Spleen (tissue), 11 donors: ENCODE measurements at regions not wholly inside any gene's neighbourhood (a gene's known extent, or its start where the extent isn't known, plus 50 kb on each side); places are given as distances from the start of the nearest gene placed in this dataset.
"Not testable (repeated sequence)": the region's sequence is repeated elsewhere in the genome, so short reads cannot be mapped to it uniquely, and the experiment has no call there.

Experiments
- DNase-seq: peaks from one replicate; pipeline ENCODE4 v3.0.0-alpha.2; 2020
- H3K27ac ChIP-seq, 8 donors: fragments of 200-600 bp; sonication (generic) in 7 of 8; 1 replicate in 4 of 8; 2 replicates in 4 of 8; pipeline versions ENCODE4 v1.5.0 to v1.8.0; 2016 to 2021; ENCODE audit warnings: inconsistent platforms in 4 of 8, mild to moderate bottlenecking in 4 of 8, moderate library complexity in 1 of 8
- H3K27me3 ChIP-seq, 7 donors: fragments of 200-600 bp; sonication (generic) in 6 of 7; replicated peaks in 1 of 7; 1 replicate in 4 of 7; 2 replicates in 3 of 7; pipeline versions ENCODE4 v1.5.0 to v1.8.0; 2016 to 2021; ENCODE audit warnings: inconsistent platforms in 3 of 7, mild to moderate bottlenecking in 1 of 7
- H3K36me3 ChIP-seq, 6 donors: fragments of 200-600 bp; sonication (generic) in 5 of 6; 1 replicate in 4 of 6; 2 replicates in 2 of 6; pipeline versions ENCODE4 v1.5.0 to v1.8.0; 2016 to 2021; ENCODE audit warnings: inconsistent platforms in 2 of 6
- H3K4me1 ChIP-seq, 6 donors: fragments of 200-600 bp; sonication (generic) in 5 of 6; 1 replicate in 3 of 6; 2 replicates in 3 of 6; pipeline versions ENCODE4 v1.5.0 to v1.8.0; 2016 to 2021; ENCODE audit warnings: inconsistent platforms in 3 of 6
- H3K4me3 ChIP-seq, 8 donors: fragments of 200-600 bp; sonication (generic) in 7 of 8; 1 replicate in 4 of 8; 2 replicates in 4 of 8; pipeline versions ENCODE4 v1.5.0 to v1.8.0; 2016 to 2021; ENCODE audit warnings: inconsistent platforms in 4 of 8, mild to moderate bottlenecking in 4 of 8, moderate library complexity in 2 of 8
- H3K9me3 ChIP-seq, 8 donors: fragments of 200-600 bp; sonication (generic) in 7 of 8; 1 replicate in 4 of 8; 2 replicates in 4 of 8; pipeline versions ENCODE4 v1.5.0 to v1.8.0; 2016 to 2021; ENCODE audit warnings: inconsistent platforms in 4 of 8
- POLR2A ChIP-seq, 3 donors: fragments of 450-650 bp; IDR thresholded peaks; one replicate each; pipeline ENCODE4 v1.5.1; 2017; ENCODE audit warnings: antibody characterized with exemption in 3 of 3, mild to moderate bottlenecking in 1 of 3
- POLR2AphosphoS5 ChIP-seq, 3 donors: sonication (generic); formaldehyde crosslinking; IDR thresholded peaks; one replicate each; pipeline ENCODE4 v1.5.1; 2017; ENCODE audit warnings: antibody characterized with exemption in 3 of 3
- WGBS, 5 donors: extraction: QIAGEN DNeasy Blood & Tissue Kit in 3 of 5; methylation state at CpG; one replicate each; pipeline versions ENCODE4 v1.1.5 to v1.1.7; 2013 to 2018; 5-methylcytosine and 5-hydroxymethylcytosine counted together
- intact Hi-C: fragments of 100-400 bp; cut with DNase I; formaldehyde crosslinking; loops from one replicate; pipeline ENCODE4 v1.15.0; 2023; ENCODE audit warnings: low total_unique reads
- TF ChIP-seq, protein P1 (sequence below), 11 experiments: fragments of 200-600 bp in 7 of 11; fragments of 450-650 bp in 4 of 11; sonication (generic) in 4 of 11; IDR thresholded peaks in 8 of 11; conservative IDR thresholded peaks in 3 of 11; 1 replicate in 7 of 11; 2 replicates in 4 of 11; pipeline versions ENCODE4 v1.4.0 to v1.8.0; 2016 to 2021; ENCODE audit warnings: antibody characterized with exemption in 11 of 11, inconsistent platforms in 4 of 11, mild to moderate bottlenecking in 1 of 11
- donor health status: healthy with polysubstance abuse.
- donor health status: DM: no; HTN: no; CAD: no; lungs with moderate emphysema.
- donor health status: DM: no; HTN: no; CAD: no.
- donor health status: Bipolar disorder and iron deficiency.
- donor health status: healthy.
- donor health status: DM: no; HTN: no; CAD: no.
- donor health status: DM: yes; HTN: yes; CAD: no.

DNA sequence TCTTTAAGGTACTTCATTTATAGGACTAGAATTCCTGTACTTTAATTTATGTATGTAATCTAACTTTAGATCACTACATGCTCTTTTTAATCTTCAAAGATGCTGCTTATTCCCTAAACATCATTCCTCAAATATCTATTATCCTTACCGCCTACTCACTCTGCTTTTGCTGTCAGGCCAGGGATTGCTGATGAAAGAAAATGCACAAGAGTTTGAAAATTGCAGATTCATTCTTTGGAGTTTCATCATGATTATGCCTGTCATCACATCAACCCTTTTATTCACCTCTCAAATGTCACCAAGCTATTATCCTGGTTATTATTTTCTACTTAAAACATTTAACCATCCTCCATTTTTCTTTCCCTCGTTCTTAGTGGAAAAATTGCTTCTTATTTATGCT is 802.7 kb downstream of the METTL15 start:
- no peak for TF ChIP-seq POLR2A (IDR thresholded peaks at IDR 0.05)
- TF ChIP-seq, protein P1, sequence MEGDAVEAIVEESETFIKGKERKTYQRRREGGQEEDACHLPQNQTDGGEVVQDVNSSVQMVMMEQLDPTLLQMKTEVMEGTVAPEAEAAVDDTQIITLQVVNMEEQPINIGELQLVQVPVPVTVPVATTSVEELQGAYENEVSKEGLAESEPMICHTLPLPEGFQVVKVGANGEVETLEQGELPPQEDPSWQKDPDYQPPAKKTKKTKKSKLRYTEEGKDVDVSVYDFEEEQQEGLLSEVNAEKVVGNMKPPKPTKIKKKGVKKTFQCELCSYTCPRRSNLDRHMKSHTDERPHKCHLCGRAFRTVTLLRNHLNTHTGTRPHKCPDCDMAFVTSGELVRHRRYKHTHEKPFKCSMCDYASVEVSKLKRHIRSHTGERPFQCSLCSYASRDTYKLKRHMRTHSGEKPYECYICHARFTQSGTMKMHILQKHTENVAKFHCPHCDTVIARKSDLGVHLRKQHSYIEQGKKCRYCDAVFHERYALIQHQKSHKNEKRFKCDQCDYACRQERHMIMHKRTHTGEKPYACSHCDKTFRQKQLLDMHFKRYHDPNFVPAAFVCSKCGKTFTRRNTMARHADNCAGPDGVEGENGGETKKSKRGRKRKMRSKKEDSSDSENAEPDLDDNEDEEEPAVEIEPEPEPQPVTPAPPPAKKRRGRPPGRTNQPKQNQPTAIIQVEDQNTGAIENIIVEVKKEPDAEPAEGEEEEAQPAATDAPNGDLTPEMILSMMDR (IDR thresholded peaks at IDR 0.05 in 8 of 11, conservative IDR thresholded peaks at IDR 0.05 in 3 of 11), result no peak
- no peak for TF ChIP-seq POLR2AphosphoS5 (IDR thresholded peaks at IDR 0.05)
- Histone ChIP-seq H3K27me3 (no peaks in the 10 kb centered on the region), H3K36me3 (no peaks in the 10 kb centered on the region), H3K27ac (no peak overlapping the region), H3K4me3 (no peak overlapping the region), H3K9me3 (peaks cover 0 to 4% (median 0%) of the 10 kb centered on the region in 8 donors), H3K4me1 (no peaks in the 10 kb centered on the region)
- DNase-seq, result no peak
- intact Hi-C loops, result no loop called here
- 72 to 87% (median 83%) methylated on average over 2 of the region's 2 CpGs for WGBS, 5 donors

DNA sequence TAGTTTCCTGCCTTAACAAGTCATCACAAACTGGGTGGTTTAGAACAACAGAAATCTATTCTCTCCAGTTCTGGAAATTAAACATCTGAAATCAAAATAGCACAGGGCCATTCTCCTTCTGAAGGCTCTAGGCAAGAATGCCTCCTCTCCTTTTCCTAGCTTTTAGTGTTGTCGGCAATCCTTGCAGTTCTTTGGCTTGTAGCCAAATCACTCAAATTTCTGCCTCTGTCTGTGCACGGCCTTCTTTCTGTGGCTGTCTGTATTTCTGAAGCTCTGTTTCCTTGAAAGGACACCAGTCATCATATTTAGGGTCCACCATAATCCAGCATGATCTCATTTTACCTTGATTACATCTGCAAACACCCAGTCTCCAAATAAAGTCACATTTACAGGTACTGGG is 795.5 kb downstream of the METTL15 start:
- H3K36me3 ChIP-seq, result no peaks in the 10 kb centered on the region
- H3K4me3 ChIP-seq, result no peak overlapping the region
- DNase-seq, result no peak
- H3K4me1 ChIP-seq, result no peaks in the 10 kb centered on the region
- TF ChIP-seq, protein P1 (IDR thresholded peaks at IDR 0.05 in 8 of 11, conservative IDR thresholded peaks at IDR 0.05 in 3 of 11), result no peak
- TF ChIP-seq POLR2AphosphoS5 (IDR thresholded peaks at IDR 0.05) (no peak), POLR2A (IDR thresholded peaks at IDR 0.05) (no peak)
- H3K9me3 ChIP-seq, result no peaks in the 10 kb centered on the region
- no peaks in the 10 kb centered on the region for H3K27me3 ChIP-seq
- 38 to 65% (median 56%) methylated on average over 2 of the region's 2 CpGs for WGBS, 5 donors
- H3K27ac ChIP-seq, result no peak overlapping the region
- intact Hi-C loops, result no loop called here

DNA sequence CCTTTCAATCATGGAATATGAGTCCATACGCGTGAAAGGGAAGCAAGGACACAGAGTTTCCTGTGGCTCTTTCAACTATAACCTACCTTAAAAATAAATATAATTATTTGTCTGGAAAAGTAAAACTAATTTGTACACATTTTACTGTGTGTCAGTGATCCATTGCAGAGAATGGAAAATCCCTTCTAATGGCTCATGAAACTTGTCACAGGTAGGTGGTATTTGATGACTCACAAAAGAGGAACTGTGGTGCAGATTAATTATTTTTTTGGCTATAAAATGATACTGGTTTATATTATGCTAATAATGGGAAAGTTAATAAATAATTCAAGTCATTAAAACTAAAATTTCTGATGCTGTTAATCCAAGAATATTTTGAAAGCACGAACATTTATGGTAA is 792.2 kb downstream of the METTL15 start:
- no peak overlapping the region for H3K27ac ChIP-seq
- no peak for DNase-seq
- intact Hi-C loops, result no loop called here
- TF ChIP-seq POLR2A (IDR thresholded peaks at IDR 0.05) (no peak), POLR2AphosphoS5 (IDR thresholded peaks at IDR 0.05) (no peak)
- TF ChIP-seq, protein P1 (IDR thresholded peaks at IDR 0.05 in 8 of 11, conservative IDR thresholded peaks at IDR 0.05 in 3 of 11), result no peak
- 59 to 95% (median 80%) methylated on average over 3 of the region's 3 CpGs for WGBS, 5 donors
- H3K9me3 ChIP-seq, result peaks cover 0 to 9% (median 0%) of the 10 kb centered on the region in 8 donors
- H3K4me1 ChIP-seq, result no peaks in the 10 kb centered on the region
- H3K27me3 ChIP-seq, result no peaks in the 10 kb centered on the region
- no peaks in the 10 kb centered on the region for H3K36me3 ChIP-seq
- no peak overlapping the region for H3K4me3 ChIP-seq

DNA sequence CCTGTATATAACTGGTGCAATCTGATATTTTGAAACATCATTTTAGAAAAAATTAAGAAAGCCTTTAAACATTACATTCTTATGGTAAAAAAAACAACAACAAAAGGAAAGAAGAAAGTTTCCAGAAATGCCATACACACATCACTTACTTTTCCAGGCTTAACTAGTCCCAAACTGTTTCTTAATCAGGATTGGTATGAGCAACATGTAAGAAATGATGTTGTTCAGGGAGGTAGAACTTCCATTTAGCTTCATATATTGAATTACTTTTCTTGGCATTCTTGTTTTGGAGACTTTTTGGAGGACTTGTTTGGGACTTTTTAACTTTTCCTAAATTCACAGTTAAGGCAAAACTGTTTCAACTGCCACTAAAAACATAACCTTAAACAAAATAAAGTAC is 791.5 kb downstream of the METTL15 start:
- Histone ChIP-seq H3K4me1 (no peaks in the 10 kb centered on the region), H3K27me3 (no peaks in the 10 kb centered on the region), H3K36me3 (no peaks in the 10 kb centered on the region), H3K27ac (no peak overlapping the region), H3K4me3 (no peak overlapping the region), H3K9me3 (peaks cover 0 to 9% (median 0%) of the 10 kb centered on the region in 8 donors)
- TF ChIP-seq POLR2A (IDR thresholded peaks at IDR 0.05), result no peak
- no peak for TF ChIP-seq POLR2AphosphoS5 (IDR thresholded peaks at IDR 0.05)
- TF ChIP-seq, protein P1 (IDR thresholded peaks at IDR 0.05 in 8 of 11, conservative IDR thresholded peaks at IDR 0.05 in 3 of 11), result no peak
- no peak for DNase-seq
- intact Hi-C loops, result no loop called here

DNA sequence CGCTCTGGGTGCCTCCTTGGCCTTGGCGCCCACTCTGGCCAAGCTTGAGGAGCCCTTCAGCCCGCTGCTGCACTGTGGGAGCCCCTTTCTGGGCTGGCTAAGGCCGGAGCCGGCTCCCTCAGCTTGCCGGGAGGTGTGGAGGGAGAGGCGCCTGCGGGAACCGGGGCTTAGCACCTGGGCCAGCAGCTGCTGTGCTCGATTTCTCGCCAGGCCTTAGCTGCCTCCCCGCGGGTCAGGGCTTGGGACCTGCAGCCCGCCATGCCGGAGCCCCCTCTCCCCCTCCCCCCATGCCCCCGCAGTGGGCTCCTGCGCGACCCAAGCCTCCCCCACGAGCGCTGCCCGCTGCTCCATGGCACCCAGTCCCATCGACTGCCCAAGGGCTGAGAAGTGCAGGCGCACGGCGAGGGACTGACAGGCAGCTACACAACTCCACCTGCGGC is 782.4 kb downstream of the METTL15 start:
- H3K4me1 ChIP-seq, H3K36me3 ChIP-seq, H3K27ac ChIP-seq, H3K4me3 ChIP-seq, intact Hi-C loops, H3K27me3 ChIP-seq: not testable (repeated sequence)
- peaks cover 0 to 25% (median 4%) of the 10 kb centered on the region in 8 donors for H3K9me3 ChIP-seq
- WGBS, 5 donors, result 93 to 97% (median 93%) methylated on average over 13 to 26 of the region's 26 CpGs
- peak; percentile 53 for DNase-seq
